ENCODE measurements at regions not wholly inside any gene's neighbourhood (a gene's known extent, or its start where the extent isn't known, plus 50 kb on each side); places are given as distances from the start of the nearest gene placed in this dataset.

GRCh38 chr3:21259896-21260295 is 491.1 kb downstream of the ZNF385D start:
- DNase-seq (ENCODE audit: extremely low spot score, unreplicated experiment): no peak
- H3K4me3 Mint-ChIP-seq (ENCODE audit: unreplicated experiment): no peak overlapping the region
- H3K9me3 Mint-ChIP-seq (ENCODE audit: unreplicated experiment): no peaks in the 10 kb centered on the region
- peaks cover 2% of the 10 kb centered on the region for H3K27me3 Mint-ChIP-seq (ENCODE audit: unreplicated experiment)
- no peaks in the 10 kb centered on the region for H3K36me3 Mint-ChIP-seq (ENCODE audit: unreplicated experiment)
- no peak overlapping the region for H3K27ac Mint-ChIP-seq (ENCODE audit: unreplicated experiment)
- H3K4me1 Mint-ChIP-seq (ENCODE audit: unreplicated experiment): no peaks in the 10 kb centered on the region
- TF ChIP-seq CTCF (IDR thresholded peaks at IDR 0.05): no peak

- no peak overlapping the region for H3K4me3 Mint-ChIP-seq (ENCODE audit: unreplicated experiment)
- H3K36me3 Mint-ChIP-seq (ENCODE audit: unreplicated experiment): no peaks in the 10 kb centered on the region
- no peak for DNase-seq (ENCODE audit: extremely low spot score, unreplicated experiment)
- H3K9me3 Mint-ChIP-seq (ENCODE audit: unreplicated experiment): no peaks in the 10 kb centered on the region
- H3K27me3 Mint-ChIP-seq (ENCODE audit: unreplicated experiment): peaks cover 2% of the 10 kb centered on the region
- no peak for TF ChIP-seq CTCF (IDR thresholded peaks at IDR 0.05)
- H3K27ac Mint-ChIP-seq (ENCODE audit: unreplicated experiment): no peak overlapping the region
- H3K4me1 Mint-ChIP-seq (ENCODE audit: unreplicated experiment): no peaks in the 10 kb centered on the region
Measured at GRCh38 chr3:21256932-21257331, 494.1 kb downstream of the ZNF385D start.

GRCh38 chr3:21238661-21239060 is 512.3 kb downstream of the ZNF385D start:
- no peaks in the 10 kb centered on the region for H3K36me3 Mint-ChIP-seq (ENCODE audit: unreplicated experiment)
- H3K27ac Mint-ChIP-seq (ENCODE audit: unreplicated experiment): no peak overlapping the region
- peaks cover 9% of the 10 kb centered on the region for H3K27me3 Mint-ChIP-seq (ENCODE audit: unreplicated experiment)
- no peak for TF ChIP-seq CTCF (IDR thresholded peaks at IDR 0.05)
- no peak for DNase-seq (ENCODE audit: extremely low spot score, unreplicated experiment)
- no peaks in the 10 kb centered on the region for H3K9me3 Mint-ChIP-seq (ENCODE audit: unreplicated experiment)
- H3K4me3 Mint-ChIP-seq (ENCODE audit: unreplicated experiment): no peak overlapping the region
- no peaks in the 10 kb centered on the region for H3K4me1 Mint-ChIP-seq (ENCODE audit: unreplicated experiment)

GRCh38 chr3:21237638-21238037 is 513.4 kb downstream of the ZNF385D start:
- H3K27ac Mint-ChIP-seq (ENCODE audit: unreplicated experiment): no peak overlapping the region
- no peaks in the 10 kb centered on the region for H3K9me3 Mint-ChIP-seq (ENCODE audit: unreplicated experiment)

GRCh38 chr3:21235491-21235890 is 515.5 kb downstream of the ZNF385D start:
- no peak for DNase-seq (ENCODE audit: extremely low spot score, unreplicated experiment)
- H3K27me3 Mint-ChIP-seq (ENCODE audit: unreplicated experiment): no peaks in the 10 kb centered on the region
- H3K4me3 Mint-ChIP-seq (ENCODE audit: unreplicated experiment): no peak overlapping the region
- no peak for TF ChIP-seq CTCF (IDR thresholded peaks at IDR 0.05)
- no peak overlapping the region for H3K27ac Mint-ChIP-seq (ENCODE audit: unreplicated experiment)
- H3K9me3 Mint-ChIP-seq (ENCODE audit: unreplicated experiment): no peaks in the 10 kb centered on the region
- H3K4me1 Mint-ChIP-seq (ENCODE audit: unreplicated experiment): no peaks in the 10 kb centered on the region
- H3K36me3 Mint-ChIP-seq (ENCODE audit: unreplicated experiment): no peaks in the 10 kb centered on the region

More at GRCh38 chr3:21237638-21238037, 513.4 kb downstream of the ZNF385D start:
- no peak overlapping the region for H3K4me3 Mint-ChIP-seq (ENCODE audit: unreplicated experiment)
- no peak for TF ChIP-seq CTCF (IDR thresholded peaks at IDR 0.05)
- peaks cover 4% of the 10 kb centered on the region for H3K27me3 Mint-ChIP-seq (ENCODE audit: unreplicated experiment)
- no peaks in the 10 kb centered on the region for H3K4me1 Mint-ChIP-seq (ENCODE audit: unreplicated experiment)
- no peak for DNase-seq (ENCODE audit: extremely low spot score, unreplicated experiment)
- no peaks in the 10 kb centered on the region for H3K36me3 Mint-ChIP-seq (ENCODE audit: unreplicated experiment)

All from osteocyte (in vitro differentiated cells).